SK-N-SH (cell line): ENCODE measurements at regions not wholly inside any gene's neighbourhood (a gene's known extent, or its start where the extent isn't known, plus 50 kb on each side); places are given as distances from the start of the nearest gene placed in this dataset.

Experiments
- CTCF ChIA-PET: fragments of 300-600, 350-600 bp; formaldehyde crosslinking; extraction: SDS; loops from one replicate; lab custom pipeline; 2021; lab: Yijun Ruan, JAX
- POLR2A ChIA-PET: fragments of 350-600 bp; sonication (Branson Sonifier 250); formaldehyde crosslinking; extraction: SDS; loops from one replicate; lab custom pipeline; 2020; ENCODE audit warnings: antibody characterized with exemption, inconsistent platforms; lab: Yijun Ruan, JAX
- DNase-seq: peaks from one replicate; pipeline ENCODE4 v3.0.0; 2012
- H2AFZ ChIP-seq: fragments of 200-600 bp; sonication (generic); 2 replicates; pipeline ENCODE4 v1.8.1; 2016; ENCODE audit warnings: antibody characterized with exemption, mild to moderate bottlenecking, low read depth
- H3F3A ChIP-seq: fragments of 200-600 bp; sonication (generic); replicated peaks from 2 replicates; pipeline ENCODE3; 2016; ENCODE audit warnings: antibody characterized with exemption, mild to moderate bottlenecking; ENCODE audit not compliant: insufficient read depth
- H3K27ac ChIP-seq, 2 experiments: fragments of 200-500 bp in 1 of 2; fragments of 200-600 bp in 1 of 2; sonication (Bioruptor generic) in 1 of 2; sonication (generic), shearing (Covaris generic) in 1 of 2; 2 replicates each; pipeline versions ENCODE4 v1.5.1 to v1.6.1; 2014 to 2016; ENCODE audit warnings: low read depth in 2 of 2, inconsistent platforms in 1 of 2, low read length in 1 of 2, mild to moderate bottlenecking in 1 of 2, mixed read lengths in 1 of 2
- H3K27me3 ChIP-seq: fragments of 200-600 bp; sonication (generic), shearing (Covaris generic); 2 replicates; pipeline ENCODE4 v1.6.1; 2016; ENCODE audit warnings: mixed run types; ENCODE audit not compliant: insufficient read depth
- H3K36me3 ChIP-seq, 2 experiments: fragments of 200-500 bp in 1 of 2; fragments of 200-600 bp in 1 of 2; sonication (Bioruptor generic) in 1 of 2; sonication (generic) in 1 of 2; replicated peaks in 1 of 2; 2 replicates each; pipeline versions ENCODE3 to v1.5.1; 2014 to 2016; ENCODE audit warnings: low read length in 1 of 2, mild to moderate bottlenecking in 1 of 2; ENCODE audit not compliant: insufficient read depth in 2 of 2, control insufficient read depth in 1 of 2
- H3K4me1 ChIP-seq, 2 experiments: fragments of 200-500 bp in 1 of 2; fragments of 200-600 bp in 1 of 2; sonication (Bioruptor generic) in 1 of 2; sonication (generic), shearing (Covaris generic) in 1 of 2; 2 replicates each; pipeline versions ENCODE4 v1.5.1 to v1.6.1; 2014 to 2016; ENCODE audit warnings: low read depth in 1 of 2, low read length in 1 of 2, mixed run types in 1 of 2; ENCODE audit not compliant: insufficient read depth in 2 of 2, control insufficient read depth in 1 of 2
- H3K4me2 ChIP-seq: fragments of 200-600 bp; sonication (generic), shearing (Covaris generic); 2 replicates; pipeline ENCODE4 v1.6.1; 2017; ENCODE audit warnings: mixed run types
- H3K4me3 ChIP-seq, 2 experiments: fragments of 200-500 bp in 1 of 2; fragments of 200-600 bp in 1 of 2; sonication (Bioruptor generic) in 1 of 2; sonication (generic), shearing (Covaris generic) in 1 of 2; 2 replicates each; pipeline versions ENCODE4 v1.5.1 to v1.8.1; 2014 to 2016; ENCODE audit warnings: low read depth in 2 of 2, inconsistent platforms in 1 of 2, low read length in 1 of 2, mild to moderate bottlenecking in 1 of 2, mixed read lengths in 1 of 2, moderate library complexity in 1 of 2
- H3K79me2 ChIP-seq: fragments of 200-600 bp; sonication (generic); 2 replicates; pipeline ENCODE4 v1.8.1; 2017; ENCODE audit warnings: mild to moderate bottlenecking; ENCODE audit not compliant: insufficient read depth
- H3K9ac ChIP-seq: fragments of 200-600 bp; sonication (generic); 2 replicates; pipeline ENCODE4 v1.6.1; 2017; ENCODE audit warnings: mixed run types
- H3K9me2 ChIP-seq: fragments of 200-600 bp; sonication (generic); 2 replicates; pipeline ENCODE4 v1.6.1; 2017; ENCODE audit warnings: mixed run types
- H3K9me3 ChIP-seq: fragments of 200-600 bp; sonication (generic); 2 replicates; pipeline ENCODE4 v1.6.1; 2017; ENCODE audit warnings: mixed run types, mild to moderate bottlenecking, moderate library complexity
- H4K20me1 ChIP-seq: fragments of 200-600 bp; sonication (generic); 2 replicates; pipeline ENCODE4 v1.6.1; 2017; ENCODE audit warnings: mild to moderate bottlenecking, mixed run types; ENCODE audit not compliant: insufficient read depth
- ELF1 ChIP-seq: IDR thresholded peaks from 2 replicates; pipeline ENCODE4 v1.4.0; 2012
- EP300 ChIP-seq, 2 experiments: IDR thresholded peaks; 2 replicates each; pipeline versions ENCODE4 v1.4.0 to v1.6.1; 2012; ENCODE audit warnings: borderline replicate concordance in 1 of 2, low read depth in 1 of 2, low read length in 1 of 2
- GABPA ChIP-seq: IDR thresholded peaks from 2 replicates; pipeline ENCODE4 v1.4.0; 2012; ENCODE audit warnings: low read depth, mild to moderate bottlenecking
- GATA2 ChIP-seq: sonication (generic); formaldehyde crosslinking; IDR thresholded peaks from 2 replicates; pipeline ENCODE4 v1.5.0; 2020; ENCODE audit warnings: mild to moderate bottlenecking, missing genetic modification reagents
- IRF3 ChIP-seq: fragments of 150-350 bp; IDR thresholded peaks from 2 replicates; pipeline ENCODE4 v1.6.1; 2016; ENCODE audit warnings: mild to moderate bottlenecking, low read depth, low read length
- MXI1 ChIP-seq: IDR thresholded peaks from 2 replicates; pipeline ENCODE4 v1.6.1; 2012; ENCODE audit warnings: mild to moderate bottlenecking, low read depth, low read length, improper control_type of control experiment
- NRF1 ChIP-seq: IDR thresholded peaks from 2 replicates; pipeline ENCODE4 v1.6.1; 2012; ENCODE audit warnings: low read depth, mild to moderate bottlenecking, low read length
- RCOR1 ChIP-seq: fragments of 150-350 bp; IDR thresholded peaks from 2 replicates; pipeline ENCODE4 v1.6.1; 2017; ENCODE audit warnings: antibody characterized with exemption, low read length
- RXRA ChIP-seq: IDR thresholded peaks from 2 replicates; pipeline ENCODE4 v1.4.0; 2012; ENCODE audit warnings: low read depth, mild to moderate bottlenecking, borderline replicate concordance
- WGBS: methylation state at CpG from one replicate; pipeline ENCODE4 v1.1.6; 2017; ENCODE audit warnings: low lambda C conversion rate; 5-methylcytosine and 5-hydroxymethylcytosine counted together

GRCh38 chr7:155215576-155216325 is 81.9 kb upstream of the INSIG1 start:
- H3K9me2 ChIP-seq, result no peaks in the 10 kb centered on the region
- H3K9me3 ChIP-seq, result no peaks in the 10 kb centered on the region
- H3K4me2 ChIP-seq, result no peak overlapping the region
- peak; percentile 63 for DNase-seq
- H3K4me3 ChIP-seq, result no peak overlapping the region
- no peaks in the 10 kb centered on the region for H3F3A ChIP-seq
- peak; percentile 77 for TF ChIP-seq GATA2 (CRISPR knock-in tag)
- TF ChIP-seq GABPA, result no peak
- peak in 1 of 2 experiments; percentile 68; a peak in 2 of 4 replicates for TF ChIP-seq EP300 (IDR thresholded peaks at IDR 0.05; ENCODE audit: borderline replicate concordance in 1 of 2, low read depth in 1 of 2, low read length in 1 of 2)
- TF ChIP-seq RCOR1, result peak; percentile 26; the same call in 1 of the 2 replicates
- H3K9ac ChIP-seq, result no peak overlapping the region
- H3K4me1 ChIP-seq, result peaks cover 0 to 15% of the 10 kb centered on the region in 2 experiments; a peak in 1 of 4 replicates
- no peak overlapping the region for H3K27ac ChIP-seq
- no peaks in the 10 kb centered on the region for H3K27me3 ChIP-seq
- POLR2A ChIA-PET, result no interaction called here
- no peak overlapping the region for H2AFZ ChIP-seq
- H3K36me3 ChIP-seq, result no peaks in the 10 kb centered on the region
- CTCF ChIA-PET, result interaction anchor here (0.6 to 6.5 kb wide), 6 partner anchors 19 to 142 kb away, joined by 3 to 31 read pairs (median 5); partner anchors contain the start of gene INSIG1
- WGBS, result 65% methylated on average over 7 of the region's 7 CpGs
- no peaks in the 10 kb centered on the region for H3K79me2 ChIP-seq
- no peaks in the 10 kb centered on the region for H4K20me1 ChIP-seq

GRCh38 chr7:155216475-155217272 is 81.0 kb upstream of the INSIG1 start:
- POLR2A ChIA-PET, result no interaction called here
- H3K27me3 ChIP-seq, result no peaks in the 10 kb centered on the region
- H3K36me3 ChIP-seq, result no peaks in the 10 kb centered on the region
- H3K4me2 ChIP-seq, result no peak overlapping the region
- no peak overlapping the region for H3K27ac ChIP-seq
- no peaks in the 10 kb centered on the region for H4K20me1 ChIP-seq
- no peaks in the 10 kb centered on the region for H3K9me3 ChIP-seq
- DNase-seq, result no peak
- no peaks in the 10 kb centered on the region for H3K9me2 ChIP-seq
- CTCF ChIA-PET, result interaction anchor here (0.6 to 6.5 kb wide), 7 partner anchors 20 to 290 kb away, joined by 3 to 31 read pairs (median 3); no protein-coding TSS in a partner anchor
- peaks cover 0 to 15% of the 10 kb centered on the region in 2 experiments; a peak in 1 of 4 replicates for H3K4me1 ChIP-seq
- no peaks in the 10 kb centered on the region for H3K79me2 ChIP-seq
- no peak overlapping the region for H2AFZ ChIP-seq
- no peak overlapping the region for H3K9ac ChIP-seq
- WGBS, result 61% methylated on average over 8 of the region's 8 CpGs
- TF ChIP-seq GABPA (no peak), ELF1 (no peak), IRF3 (no peak), RXRA (no peak), NRF1 (no peak), MXI1 (no peak)
- no peaks in the 10 kb centered on the region for H3F3A ChIP-seq
- H3K4me3 ChIP-seq, result no peak overlapping the region
